HG03520 (cell line): ENCODE measurements at regions not wholly inside any gene's neighbourhood (a gene's known extent, or its start where the extent isn't known, plus 50 kb on each side); places are given as distances from the start of the nearest gene placed in this dataset.
"Not testable (repeated sequence)": the region's sequence is repeated elsewhere in the genome, so short reads cannot be mapped to it uniquely, and the experiment has no call there.

ENCODE experiments used
- ATAC-seq: cut with Tn5 transposase; IDR thresholded peaks from one replicate; pipeline ENCODE4 v1.9.1; 2021; ENCODE audit warnings: mild to moderate bottlenecking, moderate library complexity; ENCODE audit not compliant: unreplicated experiment

GRCh38 chr6:130700397-130700796 is 126.8 kb upstream of the SMLR1 start:
- no peak for ATAC-seq

DNA sequence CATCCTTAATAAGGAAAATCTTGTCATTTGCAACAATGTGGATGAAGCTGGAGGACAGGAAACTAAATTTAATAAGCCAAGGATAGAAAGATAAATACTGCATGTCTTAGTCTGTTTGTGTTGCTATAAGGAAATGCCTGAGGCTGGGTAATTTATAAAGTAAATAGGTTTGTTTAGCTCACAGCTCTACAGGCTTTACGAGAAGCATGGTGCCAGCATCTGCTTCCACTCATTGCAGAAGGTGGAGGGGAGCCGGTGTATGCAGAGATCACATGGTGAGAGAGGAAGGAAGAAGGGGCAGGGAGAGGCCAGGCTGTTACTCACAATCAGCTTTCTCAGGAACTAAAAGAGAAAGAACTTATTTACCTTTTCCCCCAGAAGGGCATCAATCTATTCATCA is 118.9 kb upstream of the SMLR1 start:
- ATAC-seq: no peak

DNA sequence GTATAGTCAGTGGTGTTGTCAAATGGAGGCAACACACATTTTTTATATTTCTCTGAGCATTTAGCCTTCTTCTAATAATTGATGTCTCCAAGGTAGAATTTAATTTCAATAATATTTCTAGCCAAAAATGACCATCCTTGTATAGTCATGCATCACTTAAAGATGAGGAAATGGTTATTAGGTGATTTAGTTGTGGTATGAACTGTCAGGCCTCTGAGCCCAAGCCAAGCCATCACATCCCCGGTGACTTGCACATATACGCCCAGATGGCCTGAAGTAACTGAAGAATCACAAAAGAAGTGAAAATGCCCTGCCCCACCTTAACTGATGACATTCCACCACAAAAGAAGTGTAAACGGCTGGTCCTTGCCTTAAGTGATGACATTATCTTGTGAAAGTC is 115.6 kb upstream of the SMLR1 start:
- ATAC-seq: not testable (repeated sequence)

- no peak for ATAC-seq
These were observed 114.1 kb upstream of the SMLR1 start for GRCh38 chr6:130713144-130713543.

GRCh38 chr6:130715058-130715457 is 112.1 kb upstream of the SMLR1 start:
- no peak for ATAC-seq

GRCh38 chr6:130716466-130716865 is 110.7 kb upstream of the SMLR1 start:
- no peak for ATAC-seq

- no peak for ATAC-seq
These were observed 109.5 kb upstream of the SMLR1 start for GRCh38 chr6:130717657-130718056.

GRCh38 chr6:130720076-130720715 is 107.0 kb upstream of the SMLR1 start:
- no peak for ATAC-seq

GRCh38 chr6:130724089-130724488 is 103.1 kb upstream of the SMLR1 start:
- no peak for ATAC-seq

- ATAC-seq: no peak
These were observed 101.7 kb upstream of the SMLR1 start for GRCh38 chr6:130725551-130725950.

GRCh38 chr6:130728064-130728463 is 99.1 kb upstream of the SMLR1 start:
- not testable (repeated sequence) for ATAC-seq

- ATAC-seq: no peak
These were observed 96.6 kb upstream of the SMLR1 start for GRCh38 chr6:130730600-130730999.

- ATAC-seq: no peak
These were observed 93.0 kb upstream of the SMLR1 start for GRCh38 chr6:130734161-130734560.

DNA sequence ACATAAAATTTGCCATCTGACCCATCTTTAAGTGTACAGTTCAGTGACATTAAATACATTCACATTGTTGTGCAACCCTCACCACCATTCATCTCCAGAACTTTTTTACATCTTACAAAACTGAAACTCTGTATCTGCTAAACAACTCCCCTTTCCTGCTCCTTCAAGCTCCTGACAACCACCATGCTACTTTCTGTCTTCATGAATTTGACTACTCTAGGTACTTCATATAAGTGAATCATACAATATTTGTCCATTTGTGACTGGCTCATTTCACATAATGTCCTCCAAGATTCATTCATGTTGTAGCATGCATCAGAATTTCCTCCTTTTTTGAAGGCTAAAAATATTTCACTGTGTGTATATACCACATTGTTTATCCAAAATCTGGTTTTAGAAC is 86.9 kb upstream of the SMLR1 start:
- no peak for ATAC-seq

- ATAC-seq: no peak
These were observed 85.0 kb upstream of the SMLR1 start for GRCh38 chr6:130742131-130742681.

GRCh38 chr6:130743175-130743574 is 84.0 kb upstream of the SMLR1 start:
- ATAC-seq: no peak

DNA sequence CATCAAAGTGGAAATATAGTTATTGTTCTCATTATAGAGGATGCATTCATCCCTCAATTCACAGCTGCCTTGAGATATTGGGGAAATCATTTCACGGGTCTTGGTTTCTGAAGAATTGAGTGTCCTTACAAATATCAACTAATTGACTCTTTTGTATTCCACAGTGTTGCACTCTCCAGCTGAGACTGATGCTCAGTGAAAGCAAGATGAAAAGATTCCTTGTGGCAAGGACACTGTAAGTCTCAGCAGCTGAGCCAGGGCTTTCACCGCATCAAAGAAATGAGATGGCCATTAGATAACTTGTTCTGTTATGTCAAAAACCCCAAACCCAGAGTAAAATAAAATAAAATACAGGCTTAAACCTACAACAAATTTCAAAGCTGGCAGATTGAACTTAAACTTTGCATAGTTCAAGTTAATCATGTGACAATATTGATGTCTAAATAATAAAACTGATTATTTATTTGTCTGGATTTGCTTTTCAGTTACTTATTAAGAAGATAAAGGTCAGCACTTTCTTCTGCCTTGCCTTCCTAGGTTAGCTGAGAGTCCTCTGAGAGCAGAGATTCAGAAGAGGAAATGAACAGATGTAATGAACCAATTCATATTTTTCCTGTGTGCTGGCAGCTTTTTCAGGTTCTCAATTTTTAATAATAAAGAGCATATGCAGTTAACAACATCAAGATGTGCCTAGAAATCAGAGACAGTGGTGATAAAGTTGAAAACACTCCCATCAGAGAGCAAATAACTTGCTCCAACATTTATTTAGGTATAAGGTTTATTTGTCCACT is 82.4 kb upstream of the SMLR1 start:
- no peak for ATAC-seq

DNA sequence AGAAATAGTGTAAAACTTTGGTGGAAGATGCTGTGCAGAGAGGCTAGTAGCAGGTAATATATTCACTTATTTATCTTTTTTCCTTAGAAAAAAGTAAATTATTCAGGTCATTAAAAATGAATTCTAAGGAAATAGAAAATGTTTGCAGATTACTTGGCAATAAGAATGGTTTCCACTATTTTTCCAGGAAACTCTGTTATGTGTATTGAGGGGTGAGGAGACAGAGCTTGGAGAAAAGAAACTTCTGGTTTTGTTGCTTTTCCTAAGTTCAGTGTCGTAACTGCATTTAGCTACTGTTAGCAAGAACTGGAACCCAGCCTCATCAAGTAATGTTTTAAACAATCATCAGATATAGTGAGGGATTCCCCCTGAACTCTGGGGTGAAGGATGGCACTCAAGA is 79.2 kb upstream of the SMLR1 start:
- no peak for ATAC-seq

- no peak for ATAC-seq
These were observed 77.8 kb upstream of the SMLR1 start for GRCh38 chr6:130749402-130749801.

GRCh38 chr6:130752267-130752666 is 74.9 kb upstream of the SMLR1 start:
- ATAC-seq: no peak

DNA sequence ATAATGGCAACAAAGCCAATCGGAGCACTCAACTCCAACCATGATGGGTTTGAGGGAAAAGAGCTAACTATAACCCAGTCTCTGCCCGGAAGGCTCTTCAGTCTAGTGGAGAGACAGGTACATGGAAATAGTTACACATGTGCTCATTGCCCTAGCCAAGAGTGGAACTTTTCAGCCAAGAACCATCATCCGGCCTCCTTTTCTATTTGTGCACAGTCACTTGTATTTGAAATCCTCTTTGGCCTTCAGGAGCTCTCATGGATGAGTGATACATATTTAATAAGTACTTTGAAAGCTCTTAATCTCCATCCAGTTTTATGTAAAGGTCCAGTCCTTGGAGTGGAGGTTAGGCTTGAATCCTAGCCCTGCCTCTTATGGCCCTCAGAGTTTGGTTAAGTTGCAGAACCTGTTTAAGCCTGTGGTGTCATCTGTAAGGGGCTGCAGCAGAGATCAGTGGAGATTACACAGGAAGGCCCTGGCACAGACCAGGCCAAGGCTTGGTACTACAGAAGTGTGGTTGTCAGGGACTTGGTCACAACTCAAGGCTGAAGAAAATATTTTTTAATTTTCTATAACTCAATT is 72.3 kb upstream of the SMLR1 start:
- no peak for ATAC-seq
